Brain microvascular endothelial cell (primary cell): ENCODE measurements at regions not wholly inside any gene's neighbourhood (a gene's known extent, or its start where the extent isn't known, plus 50 kb on each side); places are given as distances from the start of the nearest gene placed in this dataset.
A peak's percentile ranks its signal among the peaks of the same experiment; 100 is the strongest.

Experiments
- DNase-seq: peaks from one replicate; pipeline ENCODE4 v3.0.0-alpha.2; 2020
- H3K27ac ChIP-seq: fragments of 250-450 bp; sonication (Bioruptor Pico); 2 replicates; pipeline ENCODE4 v1.5.1; 2020; ENCODE audit warnings: mild to moderate bottlenecking, moderate library complexity
- H3K27me3 ChIP-seq: fragments of 250-450 bp; sonication (Bioruptor Pico); replicated peaks from 2 replicates; pipeline ENCODE4 v1.5.1; 2020; ENCODE audit warnings: mild to moderate bottlenecking
- H3K36me3 ChIP-seq: fragments of 250-450 bp; sonication (Bioruptor Pico); replicated peaks from 2 replicates; pipeline ENCODE4 v1.5.1; 2020; ENCODE audit warnings: mild to moderate bottlenecking
- H3K4me3 ChIP-seq: 2 replicates; pipeline ENCODE4 v1.5.1; 2011; ENCODE audit warnings: low read depth, mild to moderate bottlenecking, control low read depth, low read length, moderate library complexity
- in situ Hi-C: cut with HindIII; loops from 2 replicates; pipeline ENCODE4 v1.10.0; 2017; ENCODE audit warnings: low sequenced_read_pairs, low pct_ligation_motif_present
- TF ChIP-seq, protein P1 (sequence below): IDR thresholded peaks from 2 replicates; pipeline ENCODE4 v1.5.1; 2011; ENCODE audit warnings: low read depth, mild to moderate bottlenecking, moderate library complexity, low read length, control low read depth, inconsistent platforms; ENCODE audit errors: missing control alignments

DNA sequence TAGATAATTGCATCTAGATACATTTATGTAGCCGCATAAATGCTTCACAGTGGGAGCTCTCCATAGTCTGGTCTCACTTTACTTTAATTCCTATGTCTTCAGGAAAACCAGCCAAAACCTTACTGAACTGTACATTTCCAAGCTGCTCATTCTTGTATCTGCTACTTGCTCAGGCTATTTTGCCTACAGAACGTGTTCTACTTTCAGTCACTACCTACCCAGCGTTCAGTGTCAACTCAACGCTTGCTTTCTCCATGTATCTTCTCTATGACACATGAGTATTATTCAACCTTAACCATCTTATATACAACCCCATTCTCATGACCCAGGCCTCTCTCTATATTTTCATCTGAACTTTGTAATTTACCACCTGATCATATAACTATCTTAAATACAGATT lies 101.9 kb downstream of the KLF12 start:
- Histone ChIP-seq H3K27me3 (no peaks in the 10 kb centered on the region), H3K36me3 (no peaks in the 10 kb centered on the region), H3K27ac (no peak overlapping the region), H3K4me3 (no peak overlapping the region)
- TF ChIP-seq, protein P1, sequence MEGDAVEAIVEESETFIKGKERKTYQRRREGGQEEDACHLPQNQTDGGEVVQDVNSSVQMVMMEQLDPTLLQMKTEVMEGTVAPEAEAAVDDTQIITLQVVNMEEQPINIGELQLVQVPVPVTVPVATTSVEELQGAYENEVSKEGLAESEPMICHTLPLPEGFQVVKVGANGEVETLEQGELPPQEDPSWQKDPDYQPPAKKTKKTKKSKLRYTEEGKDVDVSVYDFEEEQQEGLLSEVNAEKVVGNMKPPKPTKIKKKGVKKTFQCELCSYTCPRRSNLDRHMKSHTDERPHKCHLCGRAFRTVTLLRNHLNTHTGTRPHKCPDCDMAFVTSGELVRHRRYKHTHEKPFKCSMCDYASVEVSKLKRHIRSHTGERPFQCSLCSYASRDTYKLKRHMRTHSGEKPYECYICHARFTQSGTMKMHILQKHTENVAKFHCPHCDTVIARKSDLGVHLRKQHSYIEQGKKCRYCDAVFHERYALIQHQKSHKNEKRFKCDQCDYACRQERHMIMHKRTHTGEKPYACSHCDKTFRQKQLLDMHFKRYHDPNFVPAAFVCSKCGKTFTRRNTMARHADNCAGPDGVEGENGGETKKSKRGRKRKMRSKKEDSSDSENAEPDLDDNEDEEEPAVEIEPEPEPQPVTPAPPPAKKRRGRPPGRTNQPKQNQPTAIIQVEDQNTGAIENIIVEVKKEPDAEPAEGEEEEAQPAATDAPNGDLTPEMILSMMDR = no peak
- in situ Hi-C loops = no loop called here
- DNase-seq = no peak

DNA sequence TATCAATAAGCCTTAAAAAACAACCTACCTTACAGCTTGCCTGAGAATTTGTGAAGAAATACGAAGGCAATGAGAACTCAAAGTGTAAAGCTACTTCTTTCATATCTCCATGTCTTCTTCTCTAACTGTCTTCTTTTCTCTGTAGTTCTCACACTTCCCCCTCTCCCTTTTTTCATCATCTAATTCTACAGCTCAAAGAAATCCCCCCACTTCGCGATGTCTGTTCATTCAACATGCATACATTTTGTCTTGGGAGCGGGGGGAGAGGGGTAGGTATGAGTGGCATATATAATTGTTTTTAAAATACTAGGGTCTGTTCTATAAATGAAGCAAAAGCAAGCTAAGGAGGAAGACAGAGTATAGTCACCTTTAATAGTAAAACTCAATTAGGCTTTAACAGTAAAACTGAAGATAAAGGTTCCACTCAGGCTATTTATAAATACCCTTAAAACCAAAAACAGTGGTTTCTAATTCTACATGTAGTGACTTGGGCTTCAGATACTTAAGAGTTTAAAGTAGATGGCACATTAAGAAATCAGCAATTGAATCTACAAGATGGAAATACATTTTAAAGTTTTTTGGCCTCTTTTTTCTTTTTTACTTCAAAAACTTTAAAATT lies 106.9 kb downstream of the KLF12 start:
- in situ Hi-C loops = no loop called here
- Histone ChIP-seq H3K4me3 (no peak overlapping the region), H3K27ac (no peak overlapping the region), H3K27me3 (no peaks in the 10 kb centered on the region), H3K36me3 (no peaks in the 10 kb centered on the region)
- TF ChIP-seq, protein P1 = no peak
- no peak for DNase-seq

DNA sequence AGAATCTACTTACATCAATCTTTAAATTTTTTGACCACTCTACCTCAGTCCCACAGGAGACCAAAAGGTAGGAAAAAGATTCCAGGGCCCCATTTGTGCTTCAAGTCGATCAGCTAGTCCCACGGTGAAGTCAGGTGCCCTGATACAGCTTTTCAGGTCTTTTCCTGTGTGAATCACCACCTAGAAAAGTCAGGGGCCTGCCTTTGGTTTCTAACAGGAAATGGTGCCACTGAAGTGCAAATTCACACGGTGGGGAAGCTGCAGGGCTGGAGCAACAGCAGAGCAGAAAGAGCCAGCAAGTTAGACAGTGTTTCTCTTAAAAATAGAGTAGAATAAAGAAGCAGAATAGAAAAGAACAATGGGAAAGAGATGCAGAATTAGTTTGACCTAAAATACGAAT lies 107.5 kb downstream of the KLF12 start:
- in situ Hi-C loops = no loop called here
- TF ChIP-seq, protein P1 = no peak
- peak; percentile 41 for DNase-seq
- H3K4me3 ChIP-seq = no peak overlapping the region
- H3K36me3 ChIP-seq = no peaks in the 10 kb centered on the region
- H3K27me3 ChIP-seq = no peaks in the 10 kb centered on the region
- H3K27ac ChIP-seq = no peak overlapping the region

DNA sequence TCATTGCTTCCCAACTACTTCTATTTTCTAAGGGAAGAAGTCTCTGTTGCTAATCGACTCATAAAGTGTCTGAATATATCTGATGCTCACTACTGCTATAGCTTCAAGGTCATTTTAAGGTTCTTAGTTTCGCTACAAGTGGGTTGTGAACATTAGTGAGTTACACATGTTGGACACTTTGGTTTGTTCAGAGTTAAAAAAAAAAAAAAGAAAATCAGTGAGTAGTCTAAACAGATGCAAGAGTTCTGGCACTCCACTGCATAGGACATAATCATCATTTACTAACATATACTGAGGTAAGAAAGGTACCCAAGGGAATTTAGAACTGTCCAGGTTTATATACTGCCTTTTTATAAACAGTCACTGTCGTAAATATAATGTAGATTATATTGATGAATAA lies 108.8 kb downstream of the KLF12 start:
- no peak overlapping the region for H3K4me3 ChIP-seq
- TF ChIP-seq, protein P1 = no peak
- in situ Hi-C loops = no loop called here
- DNase-seq = no peak
- H3K27me3 ChIP-seq = no peaks in the 10 kb centered on the region
- no peaks in the 10 kb centered on the region for H3K36me3 ChIP-seq
- no peak overlapping the region for H3K27ac ChIP-seq

DNA sequence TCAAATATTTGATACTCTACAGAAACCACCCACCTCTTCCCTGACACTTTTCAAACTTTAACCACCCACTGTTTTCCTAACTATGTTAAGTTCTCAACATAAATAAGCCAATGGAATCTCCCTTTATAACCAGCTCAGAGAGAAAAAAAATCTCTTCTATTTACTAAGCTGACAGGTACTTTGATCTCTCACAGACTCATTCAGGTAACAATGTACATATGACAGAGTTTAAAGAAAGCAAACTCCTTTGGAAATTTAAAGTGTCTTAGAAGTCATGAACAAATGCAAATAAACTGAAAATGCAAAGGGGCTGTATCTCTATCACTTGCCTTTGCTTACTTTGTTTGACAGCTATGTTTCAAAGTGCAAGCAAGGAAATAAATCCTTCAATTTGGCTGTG lies 109.3 kb downstream of the KLF12 start:
- H3K27ac ChIP-seq = no peak overlapping the region
- no peak overlapping the region for H3K4me3 ChIP-seq
- TF ChIP-seq, protein P1 = no peak
- H3K27me3 ChIP-seq = no peaks in the 10 kb centered on the region
- DNase-seq = no peak
- H3K36me3 ChIP-seq = no peaks in the 10 kb centered on the region
- in situ Hi-C loops = no loop called here

DNA sequence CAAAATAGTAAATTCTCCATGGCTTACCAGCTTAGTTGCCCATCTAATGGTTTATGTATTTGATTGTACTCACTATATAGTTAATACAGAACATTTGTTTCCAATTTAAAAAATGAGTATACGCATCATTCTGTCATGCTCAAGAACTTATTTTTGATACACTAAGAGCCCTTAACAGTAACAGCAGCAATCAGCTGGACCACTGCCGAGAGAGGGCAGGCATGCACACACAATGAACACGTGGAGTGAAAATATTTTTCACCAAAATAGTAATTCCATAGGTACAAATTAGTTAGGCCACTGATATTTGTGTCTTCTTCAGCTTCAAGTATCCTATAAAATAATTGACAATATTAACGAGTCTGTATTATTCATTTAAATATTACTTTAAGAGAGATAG lies 109.9 kb downstream of the KLF12 start:
- H3K27ac ChIP-seq = no peak overlapping the region
- TF ChIP-seq, protein P1 = peak; percentile 26
- H3K27me3 ChIP-seq = no peaks in the 10 kb centered on the region
- in situ Hi-C loops = no loop called here
- no peaks in the 10 kb centered on the region for H3K36me3 ChIP-seq
- H3K4me3 ChIP-seq = no peak overlapping the region
- DNase-seq = peak; percentile 9
